Ishikawa (cell line): ENCODE measurements at regions not wholly inside any gene's neighbourhood (a gene's known extent, or its start where the extent isn't known, plus 50 kb on each side); places are given as distances from the start of the nearest gene placed in this dataset.

ENCODE experiments used
- CEBPB ChIP-seq: IDR thresholded peaks from 2 replicates; pipeline ENCODE4 v1.6.1; 2012
- CREB1 ChIP-seq: IDR thresholded peaks from 2 replicates; pipeline ENCODE4 v1.6.1; 2012; ENCODE audit warnings: low read depth
- EGR1 ChIP-seq: IDR thresholded peaks from 2 replicates; pipeline ENCODE4 v1.6.1; 2012
- EP300 ChIP-seq: IDR thresholded peaks from 2 replicates; pipeline ENCODE4 v1.6.1; 2012; ENCODE audit warnings: borderline replicate concordance
- FOXM1 ChIP-seq: IDR thresholded peaks from 2 replicates; pipeline ENCODE4 v1.6.1; 2012; ENCODE audit warnings: low read depth, borderline replicate concordance
- NFIC ChIP-seq: IDR thresholded peaks from 2 replicates; pipeline ENCODE4 v1.6.1; 2012
- RAD21 ChIP-seq: IDR thresholded peaks from 2 replicates; pipeline ENCODE4 v1.6.1; 2012; ENCODE audit warnings: low read depth
- TAF1 ChIP-seq: IDR thresholded peaks from 2 replicates; pipeline ENCODE4 v1.6.1; 2012; ENCODE audit warnings: low read depth, mild to moderate bottlenecking
- TCF12 ChIP-seq: IDR thresholded peaks from 2 replicates; pipeline ENCODE4 v1.6.1; 2012; ENCODE audit warnings: low read depth
- TEAD4 ChIP-seq: IDR thresholded peaks from 2 replicates; pipeline ENCODE4 v1.6.1; 2012
- YY1 ChIP-seq: IDR thresholded peaks from 2 replicates; pipeline ENCODE4 v1.6.1; 2012; ENCODE audit warnings: low read depth
- ZBTB7A ChIP-seq: IDR thresholded peaks from 2 replicates; pipeline ENCODE4 v1.6.1; 2012; ENCODE audit warnings: low read depth
- TF ChIP-seq, protein P1 (sequence below): IDR thresholded peaks from 2 replicates; pipeline ENCODE4 v1.6.1; 2012; ENCODE audit warnings: low read depth, mild to moderate bottlenecking
- TF ChIP-seq, protein P2 (sequence below): IDR thresholded peaks from 2 replicates; pipeline ENCODE4 v1.6.1; 2012
- TF ChIP-seq, protein P3 (sequence below): IDR thresholded peaks from 2 replicates; pipeline ENCODE4 v1.6.1; 2012

DNA sequence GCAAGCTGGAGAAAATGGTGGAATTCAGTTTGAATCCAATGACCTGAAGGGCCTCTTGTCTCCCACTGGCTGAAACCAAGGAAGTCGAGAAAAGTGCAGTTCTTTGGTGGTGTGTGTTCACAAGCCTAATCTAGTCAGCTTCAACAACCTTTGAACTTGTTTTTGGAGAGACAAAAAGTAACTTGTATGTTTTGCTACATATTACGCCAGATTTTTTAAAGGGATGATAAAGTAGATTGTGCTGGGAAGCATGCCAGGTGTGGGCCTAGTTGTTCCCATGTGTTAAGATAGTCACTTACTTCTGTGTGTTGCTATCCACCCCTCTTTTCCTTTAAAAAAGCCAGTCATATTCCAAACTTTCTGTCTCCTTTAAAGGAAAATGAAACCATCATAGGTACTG is 79.7 kb upstream of the FAM3C start:
- no peak for TF ChIP-seq CEBPB
- no peak for TF ChIP-seq NFIC
- no peak for TF ChIP-seq FOXM1
- TF ChIP-seq TAF1: no peak
- TF ChIP-seq YY1: no peak
- TF ChIP-seq, protein P1, sequence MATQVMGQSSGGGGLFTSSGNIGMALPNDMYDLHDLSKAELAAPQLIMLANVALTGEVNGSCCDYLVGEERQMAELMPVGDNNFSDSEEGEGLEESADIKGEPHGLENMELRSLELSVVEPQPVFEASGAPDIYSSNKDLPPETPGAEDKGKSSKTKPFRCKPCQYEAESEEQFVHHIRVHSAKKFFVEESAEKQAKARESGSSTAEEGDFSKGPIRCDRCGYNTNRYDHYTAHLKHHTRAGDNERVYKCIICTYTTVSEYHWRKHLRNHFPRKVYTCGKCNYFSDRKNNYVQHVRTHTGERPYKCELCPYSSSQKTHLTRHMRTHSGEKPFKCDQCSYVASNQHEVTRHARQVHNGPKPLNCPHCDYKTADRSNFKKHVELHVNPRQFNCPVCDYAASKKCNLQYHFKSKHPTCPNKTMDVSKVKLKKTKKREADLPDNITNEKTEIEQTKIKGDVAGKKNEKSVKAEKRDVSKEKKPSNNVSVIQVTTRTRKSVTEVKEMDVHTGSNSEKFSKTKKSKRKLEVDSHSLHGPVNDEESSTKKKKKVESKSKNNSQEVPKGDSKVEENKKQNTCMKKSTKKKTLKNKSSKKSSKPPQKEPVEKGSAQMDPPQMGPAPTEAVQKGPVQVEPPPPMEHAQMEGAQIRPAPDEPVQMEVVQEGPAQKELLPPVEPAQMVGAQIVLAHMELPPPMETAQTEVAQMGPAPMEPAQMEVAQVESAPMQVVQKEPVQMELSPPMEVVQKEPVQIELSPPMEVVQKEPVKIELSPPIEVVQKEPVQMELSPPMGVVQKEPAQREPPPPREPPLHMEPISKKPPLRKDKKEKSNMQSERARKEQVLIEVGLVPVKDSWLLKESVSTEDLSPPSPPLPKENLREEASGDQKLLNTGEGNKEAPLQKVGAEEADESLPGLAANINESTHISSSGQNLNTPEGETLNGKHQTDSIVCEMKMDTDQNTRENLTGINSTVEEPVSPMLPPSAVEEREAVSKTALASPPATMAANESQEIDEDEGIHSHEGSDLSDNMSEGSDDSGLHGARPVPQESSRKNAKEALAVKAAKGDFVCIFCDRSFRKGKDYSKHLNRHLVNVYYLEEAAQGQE: no peak
- no peak for TF ChIP-seq RAD21
- TF ChIP-seq, protein P2, sequence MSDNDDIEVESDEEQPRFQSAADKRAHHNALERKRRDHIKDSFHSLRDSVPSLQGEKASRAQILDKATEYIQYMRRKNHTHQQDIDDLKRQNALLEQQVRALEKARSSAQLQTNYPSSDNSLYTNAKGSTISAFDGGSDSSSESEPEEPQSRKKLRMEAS: no peak
- TF ChIP-seq, protein P3, sequence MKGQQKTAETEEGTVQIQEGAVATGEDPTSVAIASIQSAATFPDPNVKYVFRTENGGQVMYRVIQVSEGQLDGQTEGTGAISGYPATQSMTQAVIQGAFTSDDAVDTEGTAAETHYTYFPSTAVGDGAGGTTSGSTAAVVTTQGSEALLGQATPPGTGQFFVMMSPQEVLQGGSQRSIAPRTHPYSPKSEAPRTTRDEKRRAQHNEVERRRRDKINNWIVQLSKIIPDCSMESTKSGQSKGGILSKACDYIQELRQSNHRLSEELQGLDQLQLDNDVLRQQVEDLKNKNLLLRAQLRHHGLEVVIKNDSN: no peak
- TF ChIP-seq TEAD4: no peak
- TF ChIP-seq CREB1: no peak
- no peak for TF ChIP-seq EGR1
- TF ChIP-seq TCF12: no peak
- no peak for TF ChIP-seq EP300
- TF ChIP-seq ZBTB7A: no peak

DNA sequence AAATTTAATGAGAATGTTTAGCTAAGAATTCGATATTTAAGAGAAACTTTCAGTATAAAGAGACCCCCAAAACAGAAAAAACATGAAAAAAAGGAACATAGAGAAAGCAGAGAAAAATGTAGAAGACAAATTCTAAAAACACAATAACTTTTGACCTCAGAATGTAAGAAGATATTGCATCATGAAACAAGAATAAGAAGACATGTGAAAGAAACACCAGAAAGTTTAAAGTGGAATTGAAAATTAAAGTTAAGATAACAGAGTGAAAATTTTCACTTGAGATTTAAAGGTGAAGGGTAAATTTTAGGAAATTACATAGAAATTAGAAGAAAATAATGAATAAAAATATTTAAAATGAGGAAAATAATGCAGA is 78.2 kb upstream of the FAM3C start:
- TF ChIP-seq, protein P1: no peak
- TF ChIP-seq YY1 (no peak), EGR1 (no peak), TEAD4 (no peak), TCF12 (no peak), RAD21 (no peak), FOXM1 (no peak), TAF1 (no peak), EP300 (no peak), CEBPB (no peak)
- TF ChIP-seq, protein P2: no peak
- TF ChIP-seq, protein P3: no peak

DNA sequence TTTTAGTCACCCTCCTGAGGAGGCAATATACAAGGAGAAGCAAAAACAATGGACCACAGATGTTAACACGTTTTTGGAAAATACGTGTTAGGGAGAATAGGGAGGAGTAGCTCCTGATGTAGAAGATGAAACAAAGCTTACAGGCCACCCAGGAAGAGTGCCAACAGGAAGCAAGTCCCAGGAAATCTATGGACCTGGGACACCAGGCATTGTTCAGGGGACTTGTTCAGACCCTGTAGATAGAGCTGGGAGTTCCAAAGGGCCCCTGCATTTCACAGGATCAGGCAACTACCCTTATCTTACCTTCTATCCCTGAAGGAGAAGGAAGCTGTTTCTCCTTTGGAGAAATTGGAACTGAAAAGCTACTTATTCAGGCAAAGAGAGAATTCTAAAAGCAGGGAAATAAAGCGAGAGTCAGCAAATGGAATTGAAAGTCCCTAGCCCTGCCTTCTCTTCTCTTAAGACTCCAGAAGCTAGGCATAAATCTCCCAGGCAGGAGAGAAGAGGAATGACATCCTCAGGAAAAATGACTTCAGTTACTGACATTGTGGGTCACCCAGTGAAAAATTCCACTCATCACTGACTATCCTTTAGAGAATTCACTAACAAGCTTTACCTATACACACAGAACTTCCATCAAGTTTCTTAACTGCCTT is 77.7 kb upstream of the FAM3C start:
- TF ChIP-seq YY1: no peak
- no peak for TF ChIP-seq NFIC
- TF ChIP-seq, protein P3: no peak
- no peak for TF ChIP-seq EGR1
- TF ChIP-seq RAD21: no peak
- TF ChIP-seq EP300: no peak
- TF ChIP-seq CREB1: no peak
- no peak for TF ChIP-seq TAF1
- no peak for TF ChIP-seq CEBPB
- TF ChIP-seq TCF12: no peak
- TF ChIP-seq, protein P1: no peak
- no peak for TF ChIP-seq TEAD4

DNA sequence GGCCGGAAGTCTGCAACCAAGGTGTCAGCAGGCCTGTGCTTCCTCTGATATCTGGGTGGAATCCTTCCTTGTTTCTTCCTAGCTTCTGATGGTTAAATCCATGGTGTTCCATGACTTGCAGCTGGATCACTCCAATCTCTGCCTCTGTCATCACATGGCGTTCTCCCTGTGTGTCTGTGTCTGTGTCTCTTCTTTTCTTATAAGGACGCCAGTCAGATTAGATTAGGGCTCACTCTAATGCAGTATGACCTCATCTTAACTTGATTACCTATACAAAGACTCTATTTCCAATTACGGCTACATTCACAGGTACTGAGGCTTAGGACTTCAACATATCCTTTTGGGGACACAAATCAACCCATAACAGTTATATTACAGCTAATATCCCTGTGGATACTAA is 70.3 kb upstream of the FAM3C start:
- TF ChIP-seq TEAD4: no peak
- TF ChIP-seq NFIC: no peak
- no peak for TF ChIP-seq CREB1
- no peak for TF ChIP-seq FOXM1
- TF ChIP-seq, protein P1: no peak
- TF ChIP-seq RAD21: no peak
- TF ChIP-seq TCF12: no peak
- no peak for TF ChIP-seq TAF1
- no peak for TF ChIP-seq ZBTB7A
- no peak for TF ChIP-seq CEBPB
